ENCODE measurements at regions not wholly inside any gene's neighbourhood (a gene's known extent, or its start where the extent isn't known, plus 50 kb on each side); places are given as distances from the start of the nearest gene placed in this dataset.

- peak; percentile 43; the same call in 1 of the 2 replicates for TF ChIP-seq GABPB1 (CRISPR knock-in tag; IDR thresholded peaks at IDR 0.05)
- TF ChIP-seq GATA2 (CRISPR knock-in tag; IDR thresholded peaks at IDR 0.05), result peak; percentile 100
- TF ChIP-seq TCFL5 (CRISPR knock-in tag; conservative IDR thresholded peaks at IDR 0.05), result no peak
- peak; percentile 77 for TF ChIP-seq MEF2D (tag; conservative IDR thresholded peaks at IDR 0.05; ENCODE audit: low read depth)
- peak; percentile 73; the same call in 1 of the 2 replicates for TF ChIP-seq JUN (IDR thresholded peaks at IDR 0.05; ENCODE audit: borderline replicate concordance, low read depth, low read length)
- peak; percentile 76; the same call in 1 of the 2 replicates for TF ChIP-seq JUN (CRISPR knock-in tag; IDR thresholded peaks at IDR 0.05; ENCODE audit: borderline replicate concordance)
- no peak for TF ChIP-seq ZNF253 (CRISPR knock-in tag; conservative IDR thresholded peaks at IDR 0.05)
- TF ChIP-seq TARDBP (IDR thresholded peaks at IDR 0.05), result no peak
- peak; percentile 69 for TF ChIP-seq PHF20 (IDR thresholded peaks at IDR 0.05; ENCODE audit: partially characterized antibody)
- TF ChIP-seq ZNF57 (CRISPR knock-in tag; IDR thresholded peaks at IDR 0.05), result no peak
- no peak for TF ChIP-seq ZNF217 (CRISPR knock-in tag; IDR thresholded peaks at IDR 0.05)
- TF ChIP-seq CHD1 (IDR thresholded peaks at IDR 0.05; ENCODE audit: low read length), result no peak
- peak; percentile 79; the same call in 1 of the 2 replicates for TF ChIP-seq ZNF644 (tag; IDR thresholded peaks at IDR 0.05; ENCODE audit: low read depth)
- TF ChIP-seq MTA2 (IDR thresholded peaks at IDR 0.05; ENCODE audit: low read depth), result peak; percentile 97
- no peak for TF ChIP-seq ZNF436 (CRISPR knock-in tag; IDR thresholded peaks at IDR 0.05)
- no peak for TF ChIP-seq MYBL2 (IDR thresholded peaks at IDR 0.05; ENCODE audit: low read depth)
- TF ChIP-seq MYBL2 (CRISPR knock-in tag; IDR thresholded peaks at IDR 0.05; ENCODE audit: borderline replicate concordance), result no peak
- TF ChIP-seq ZNF24 (IDR thresholded peaks at IDR 0.05), result no peak
- no peak for TF ChIP-seq TRIM28 (IDR thresholded peaks at IDR 0.05)
- no peak for TF ChIP-seq WHSC1 (IDR thresholded peaks at IDR 0.05; ENCODE audit: low read length)
- no peak for TF ChIP-seq ZNF830 (CRISPR knock-in tag; IDR thresholded peaks at IDR 0.05)
- no peak for TF ChIP-seq FOXA3 (CRISPR knock-in tag; conservative IDR thresholded peaks at IDR 0.05 in 1 of 2, IDR thresholded peaks at IDR 0.05 in 1 of 2)
- TF ChIP-seq ADNP (tag; IDR thresholded peaks at IDR 0.05), result no peak
- 0 out of 2 replicates have a peak, but pooled peaks have one; percentile 31 for TF ChIP-seq ETV5 (CRISPR knock-in tag; IDR thresholded peaks at IDR 0.05; ENCODE audit: low read depth)
- peak in 1 of 2 experiments; percentile 70; a peak in 2 of 4 replicates for TF ChIP-seq MAZ (CRISPR knock-in tag; conservative IDR thresholded peaks at IDR 0.05 in 1 of 2, IDR thresholded peaks at IDR 0.05 in 1 of 2)
- TF ChIP-seq ZBTB26 (CRISPR knock-in tag; IDR thresholded peaks at IDR 0.05), result no peak
- no peak for TF ChIP-seq ELF1 (tag; IDR thresholded peaks at IDR 0.05)
- no peak for TF ChIP-seq ZNF354B (CRISPR knock-in tag; IDR thresholded peaks at IDR 0.05)
- TF ChIP-seq SRF (CRISPR knock-in tag; IDR thresholded peaks at IDR 0.05), result no peak
- TF ChIP-seq SMC3 (conservative IDR thresholded peaks at IDR 0.05; ENCODE audit: insufficient read depth, low read depth, low read length), result 0 out of 2 replicates have a peak, but pooled peaks have one; percentile 9
Measured at GRCh38 chr7:39810204-39810642, 139.8 kb upstream of the CDK13 start (continued).

Measured in K562 (cell line).